Activated CD4-positive, alpha-beta T cell treated with anti-CD3 and anti-CD28 coated beads, Interleukin-2, Interleukin-6, amounts not matched to agents 100 ng/mL and 50 ng/mL, durations not matched to agents 16 hours and 8 hours (primary cell): ENCODE measurements at regions not wholly inside any gene's neighbourhood (a gene's known extent, or its start where the extent isn't known, plus 50 kb on each side); places are given as distances from the start of the nearest gene placed in this dataset.
"Not testable (repeated sequence)": the region's sequence is repeated elsewhere in the genome, so short reads cannot be mapped to it uniquely, and the experiment has no call there.

Source experiments
- DNase-seq: peaks from one replicate; pipeline ENCODE4 v3.0.0-alpha.2; 2020

DNA sequence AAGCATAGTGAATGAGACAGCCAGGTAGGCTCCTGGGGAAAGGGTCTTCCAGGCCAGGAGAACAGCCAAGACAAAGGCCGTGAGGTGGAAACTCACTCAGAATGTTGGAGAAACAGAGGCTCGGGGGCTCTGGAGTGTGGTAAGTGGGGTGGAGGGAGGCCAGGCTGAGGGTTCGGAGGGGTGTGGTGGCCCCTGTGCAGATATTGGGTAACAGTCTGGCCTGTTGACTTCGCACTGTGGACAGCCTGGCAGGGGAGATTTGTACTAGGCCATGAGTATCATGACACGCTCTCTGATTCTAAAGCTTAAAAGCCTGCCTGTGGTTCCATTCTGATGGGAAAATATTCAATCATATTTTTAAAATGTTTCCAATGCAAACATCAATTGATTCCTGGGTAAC lies 239.3 kb downstream of the GADD45G start:
- no peak for DNase-seq

DNA sequence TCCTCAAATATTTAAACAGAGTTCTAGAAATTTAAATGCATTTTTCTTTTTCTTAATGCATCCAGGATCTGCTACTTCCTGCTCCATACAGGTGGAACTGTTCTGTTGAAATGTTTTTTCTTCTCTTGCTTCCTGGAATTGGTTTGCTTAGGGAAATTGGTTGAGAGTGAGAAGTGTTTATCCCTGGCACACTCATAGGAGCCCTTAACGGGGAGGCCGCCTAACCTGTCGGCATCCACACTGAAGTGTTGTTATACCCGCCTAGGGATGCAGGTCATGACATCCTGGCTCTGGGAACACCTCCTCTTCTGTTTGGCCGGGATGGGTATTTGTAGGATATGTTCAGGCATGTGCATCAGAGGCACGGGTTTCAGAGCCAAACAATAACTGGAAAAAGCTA lies 239.7 kb downstream of the GADD45G start:
- no peak for DNase-seq

DNA sequence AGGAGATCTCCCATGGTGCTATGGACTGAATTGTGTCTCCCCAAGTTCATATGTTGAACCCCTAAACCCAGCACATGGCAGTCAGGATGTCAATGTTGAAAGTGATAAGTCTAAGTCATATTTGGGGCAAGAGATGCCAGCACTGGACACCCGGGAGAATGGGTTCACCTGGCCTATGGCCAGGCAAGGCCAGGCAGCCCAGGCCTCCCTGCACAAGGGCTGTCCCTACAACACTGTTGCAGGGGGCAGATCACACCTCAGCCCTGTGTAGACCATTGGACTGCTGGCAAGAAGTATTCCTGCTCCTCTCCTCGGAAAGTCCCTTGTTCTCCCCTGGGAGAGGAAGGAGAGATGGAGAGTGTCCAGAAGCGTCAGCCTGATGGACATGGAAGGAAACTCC lies 240.5 kb downstream of the GADD45G start:
- no peak for DNase-seq

DNA sequence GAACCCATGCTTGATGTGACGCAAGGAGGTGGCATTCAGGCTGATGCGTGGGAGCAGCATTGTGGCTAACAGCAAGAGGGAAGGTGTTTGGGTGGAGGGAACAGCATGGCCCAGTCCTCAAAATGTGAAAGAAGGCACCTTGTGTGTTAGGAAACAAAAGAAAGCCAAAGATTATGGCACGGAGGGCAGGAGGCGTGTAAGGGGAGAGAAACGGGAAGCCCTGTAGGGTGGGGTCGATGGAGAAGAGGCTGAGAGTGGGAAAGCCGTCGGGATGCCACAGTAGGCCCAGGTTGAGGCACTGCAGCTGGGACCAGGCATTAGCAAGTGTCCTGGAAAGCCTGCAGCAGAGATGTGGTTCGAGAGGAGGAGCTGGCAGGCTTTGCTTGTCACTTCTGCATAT lies 241.1 kb downstream of the GADD45G start:
- no peak for DNase-seq

DNA sequence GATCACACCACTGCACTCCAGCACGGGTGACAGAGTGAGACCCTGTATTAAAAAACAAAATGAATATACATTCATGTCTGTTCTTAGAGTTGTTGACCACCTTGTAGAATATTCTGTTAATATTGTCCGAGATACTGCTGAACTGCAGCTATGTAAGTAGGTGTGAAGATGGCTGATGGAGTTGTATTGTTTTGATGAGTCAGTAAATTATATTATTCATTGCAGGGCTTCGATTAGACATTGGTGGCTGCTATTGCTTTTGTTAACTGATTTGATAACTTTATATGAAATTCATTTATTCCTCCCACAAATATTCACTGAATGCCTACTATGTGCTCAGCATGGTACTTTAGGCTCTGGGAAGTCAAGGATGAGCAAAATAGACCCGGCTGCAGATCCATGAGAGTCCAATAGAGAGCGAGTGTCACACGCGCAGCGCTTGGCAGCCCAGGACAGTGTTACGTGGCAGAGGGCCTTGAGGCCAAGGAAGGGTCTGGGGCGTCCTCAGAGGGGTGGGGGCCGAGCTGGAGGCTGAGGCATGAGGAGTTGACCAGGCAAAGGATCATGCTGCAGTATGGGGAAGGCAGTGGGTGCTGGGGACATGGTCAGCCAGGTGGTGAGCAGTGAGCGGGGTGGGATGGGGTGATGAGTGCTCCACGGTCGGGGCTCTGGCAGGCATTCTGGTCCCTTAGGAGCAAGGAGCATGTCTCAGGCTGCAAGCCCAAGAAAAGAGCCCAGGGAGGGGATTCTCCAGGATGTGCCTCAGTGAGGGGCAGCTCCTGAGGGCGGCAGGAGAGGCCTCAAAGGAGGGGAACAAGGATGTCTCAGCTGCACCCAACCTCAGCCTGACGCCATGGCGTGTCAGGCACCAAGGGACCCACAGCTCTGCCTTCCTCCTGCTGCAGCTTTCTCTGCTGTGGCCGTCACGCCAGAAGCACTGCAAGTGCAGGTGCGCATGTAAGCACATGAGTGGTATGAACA lies 243.5 kb downstream of the GADD45G start:
- DNase-seq, result no peak

DNA sequence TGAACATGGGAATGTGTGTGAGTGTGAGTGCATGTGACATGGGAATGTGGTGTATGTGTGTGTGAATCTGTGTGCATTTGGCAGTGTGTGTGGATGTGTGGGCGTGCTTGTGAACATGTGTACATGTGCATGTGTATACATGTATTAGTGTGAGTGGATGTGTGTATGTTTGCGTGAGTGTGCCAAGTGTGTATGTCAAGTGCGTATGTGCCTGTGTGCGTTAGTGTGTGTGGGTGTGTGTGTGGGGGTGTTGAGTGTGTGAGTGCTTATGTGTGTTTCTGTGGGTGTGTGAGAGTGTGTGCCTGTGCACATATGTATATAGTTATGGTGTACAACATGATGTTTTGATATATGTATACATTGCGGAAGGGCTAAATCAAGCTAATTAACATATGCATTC lies 244.3 kb downstream of the GADD45G start:
- no peak for DNase-seq

DNA sequence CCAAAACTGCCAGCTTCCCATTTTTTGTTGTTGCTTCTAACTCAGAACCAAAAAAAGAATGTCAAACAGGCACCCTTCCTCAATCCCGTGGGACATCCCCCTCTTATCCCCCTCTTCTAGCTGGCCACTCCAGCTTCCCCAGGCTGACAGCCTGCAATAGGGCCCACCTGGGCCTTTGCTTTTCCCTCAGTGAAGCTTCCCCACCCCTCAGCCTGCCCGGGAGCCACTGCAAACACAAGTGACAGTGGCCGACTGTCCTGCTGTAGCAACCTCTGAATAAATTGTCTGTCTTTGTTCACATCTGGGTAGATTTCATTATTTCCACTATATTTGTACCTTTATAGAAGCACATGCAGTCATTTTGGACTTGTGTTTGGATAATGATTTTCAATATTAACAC lies 245.3 kb downstream of the GADD45G start:
- DNase-seq, result no peak

DNA sequence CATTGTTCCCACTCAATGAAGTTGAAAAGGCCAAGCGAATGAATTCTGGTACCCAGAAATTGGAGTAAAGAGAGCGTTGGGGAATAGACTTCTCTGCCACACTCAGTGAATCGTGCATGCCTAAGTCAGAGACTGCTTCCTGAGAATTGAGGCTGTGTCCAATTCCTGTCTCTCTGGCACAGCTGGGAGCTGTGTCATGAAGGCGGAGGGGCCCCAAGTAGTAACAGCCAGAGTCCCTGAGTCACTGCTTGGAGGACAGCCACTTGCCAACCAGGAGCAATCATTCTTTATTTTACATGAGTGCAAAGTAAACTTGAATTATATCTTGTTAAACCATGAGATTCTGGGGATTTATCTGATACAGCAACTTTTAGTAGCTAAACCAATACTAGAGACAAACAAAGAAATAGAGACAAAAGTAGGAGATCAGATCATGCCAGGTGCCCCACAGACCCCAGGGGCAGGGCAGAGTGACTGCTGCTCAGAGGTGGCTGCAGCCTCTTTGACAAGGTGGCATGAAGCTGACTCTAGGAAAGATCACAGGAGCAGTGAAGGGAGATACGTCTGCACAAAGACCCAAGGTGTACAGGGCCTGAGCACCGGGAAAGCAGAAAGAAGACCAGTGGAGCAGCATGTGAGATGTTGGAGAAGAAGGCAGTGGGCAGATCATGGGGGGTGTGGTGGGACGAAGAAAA lies 246.0 kb downstream of the GADD45G start:
- DNase-seq, result no peak

DNA sequence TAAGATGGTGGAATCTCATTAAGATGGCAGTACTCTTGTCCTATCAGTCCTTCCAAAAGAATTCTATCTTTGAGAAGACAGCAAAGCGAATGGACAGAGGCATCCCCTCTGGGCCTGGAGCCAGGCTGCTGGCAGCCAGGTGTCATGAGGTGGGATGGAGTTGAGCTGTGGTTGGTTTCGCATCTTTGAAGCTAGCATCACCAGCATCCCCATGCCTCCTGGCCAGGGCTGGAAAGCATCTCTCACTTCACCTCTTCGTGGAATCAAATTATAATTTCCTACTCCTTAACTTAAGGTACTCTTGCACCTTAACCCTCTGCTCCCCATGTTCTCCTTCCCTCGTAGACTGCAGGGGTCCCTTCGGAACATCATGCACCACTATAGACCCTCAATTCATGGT lies 248.3 kb downstream of the GADD45G start:
- DNase-seq, result no peak

DNA sequence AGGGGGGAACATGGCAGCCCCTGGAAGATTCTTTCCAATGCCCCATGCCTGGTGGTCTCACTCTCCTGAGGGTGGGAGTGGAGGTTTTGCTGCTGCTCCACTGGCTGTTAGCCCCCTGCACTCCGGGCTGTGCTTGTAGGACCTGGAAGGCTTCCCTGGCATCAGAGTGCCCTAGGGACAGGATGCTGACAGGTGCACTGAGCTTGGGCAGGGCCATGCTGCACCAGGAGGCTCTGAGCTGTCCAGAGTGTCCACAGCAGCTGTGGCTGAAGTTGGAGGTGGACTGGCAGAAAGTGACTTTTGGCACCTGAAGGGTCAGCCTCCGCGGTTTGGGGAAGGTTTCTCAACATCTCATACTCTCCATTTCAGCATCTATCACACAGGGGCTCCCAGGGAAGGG lies 249.1 kb downstream of the GADD45G start:
- no peak for DNase-seq

DNA sequence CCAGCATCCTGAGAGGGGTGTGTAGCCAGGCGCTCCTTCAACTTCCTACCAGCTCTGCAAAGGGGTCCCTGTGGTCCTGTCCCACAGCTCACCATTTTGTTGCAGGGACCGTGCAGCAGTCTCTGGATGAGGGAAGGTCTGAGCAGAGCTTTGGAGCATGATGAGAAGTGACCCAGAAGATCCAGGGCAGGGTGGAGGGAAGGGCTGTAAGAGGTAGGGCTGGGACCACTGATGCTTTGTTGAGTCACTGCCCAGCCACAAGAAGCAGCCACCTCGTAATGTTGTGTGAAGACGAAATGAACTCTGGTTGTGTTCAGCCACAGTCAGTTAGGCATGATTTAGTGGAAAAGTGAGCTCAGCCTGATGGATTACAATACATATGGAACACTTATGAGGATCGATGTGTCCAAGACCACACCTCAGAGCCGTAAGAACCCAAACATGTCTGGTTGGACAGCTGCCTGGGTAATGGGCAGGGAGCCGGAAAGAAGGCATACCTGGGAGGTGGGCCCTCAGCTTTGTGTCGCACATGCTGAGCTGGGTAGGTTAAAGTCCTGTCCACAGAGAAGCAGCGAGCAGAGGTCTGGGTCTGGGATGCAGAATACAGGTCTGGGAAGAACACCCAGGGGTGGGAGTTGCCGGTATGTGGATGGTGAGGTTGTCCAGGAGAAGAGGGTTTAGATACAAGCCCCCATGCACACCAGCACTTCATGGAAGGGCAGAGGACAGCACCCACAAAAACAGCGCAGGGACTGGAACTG lies 250.1 kb downstream of the GADD45G start:
- DNase-seq, result no peak

DNA sequence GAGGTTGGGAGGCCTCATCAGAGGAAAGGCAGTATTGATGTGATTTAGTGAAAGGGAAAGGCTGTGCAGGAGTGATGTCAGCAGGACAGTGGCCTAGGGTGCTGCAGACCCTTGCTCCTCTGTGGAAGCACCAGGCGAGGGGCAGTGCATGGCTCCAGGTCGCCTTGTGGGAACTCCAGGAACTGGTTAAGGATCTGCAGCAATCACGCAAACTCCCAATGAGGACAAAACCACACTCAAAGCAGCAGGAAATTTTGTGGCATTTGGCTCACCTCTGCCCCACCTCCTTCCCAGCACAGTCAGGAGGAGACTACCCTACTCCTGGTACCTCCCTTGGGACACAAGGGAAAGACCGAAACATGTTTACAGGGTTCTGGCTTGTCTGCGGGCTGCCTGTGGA lies 251.5 kb downstream of the GADD45G start:
- DNase-seq, result not testable (repeated sequence)

DNA sequence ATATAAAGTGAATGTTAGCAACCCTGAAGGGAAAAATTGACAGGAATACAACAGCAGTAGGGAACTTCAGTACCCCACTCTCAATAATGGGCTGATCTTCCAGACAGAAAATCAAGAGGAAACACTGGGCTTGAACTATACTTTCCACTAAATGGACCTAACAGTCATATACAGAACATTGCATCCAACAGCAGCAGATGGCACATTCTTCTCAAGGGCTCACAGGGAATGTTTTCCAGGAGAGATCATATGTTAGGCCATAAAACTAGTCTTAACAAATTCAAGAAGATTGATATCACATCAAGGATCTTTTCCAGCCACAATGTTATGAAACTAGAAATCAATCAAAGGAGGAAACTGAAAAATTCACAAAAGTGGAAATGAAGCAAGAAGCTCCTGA lies 252.1 kb downstream of the GADD45G start:
- DNase-seq, result not testable (repeated sequence)

DNA sequence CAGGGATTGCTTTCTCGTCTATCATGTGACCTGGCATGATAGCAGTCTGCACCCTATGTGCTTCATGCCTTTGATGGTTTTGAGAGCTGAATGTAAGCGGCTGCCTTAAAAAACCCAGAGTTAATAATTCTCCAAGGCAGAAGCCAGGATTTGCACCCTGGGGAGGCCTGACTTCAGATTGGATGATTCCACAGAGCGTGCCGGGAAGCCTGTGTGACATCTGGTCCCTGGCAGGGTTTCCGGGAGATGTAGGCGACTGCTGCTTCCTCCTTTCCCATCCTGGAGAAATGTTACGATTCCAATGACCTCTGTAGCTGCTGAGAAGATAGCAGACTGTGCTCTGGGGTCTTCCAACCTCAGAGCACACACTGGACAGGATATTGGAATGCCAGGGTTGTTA lies 255.0 kb downstream of the GADD45G start:
- not testable (repeated sequence) for DNase-seq

DNA sequence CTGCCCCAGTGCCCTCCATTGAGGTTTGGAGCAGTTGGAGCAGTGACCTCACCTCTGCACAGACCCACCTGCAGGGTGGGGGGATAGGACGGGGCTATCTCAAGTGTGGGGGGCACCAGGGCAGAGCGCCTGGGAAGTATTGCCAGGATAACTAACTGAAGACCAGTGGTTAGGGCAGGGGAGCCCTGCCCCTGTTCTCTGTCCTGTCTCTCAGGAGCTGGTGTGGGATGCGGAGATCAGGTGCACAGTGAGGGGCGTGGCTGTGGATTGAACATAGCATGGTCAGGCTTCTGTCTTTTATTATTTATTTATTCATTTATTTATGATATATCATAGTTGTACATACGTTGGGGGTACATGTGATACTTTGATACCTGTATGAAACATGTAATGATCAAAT lies 256.6 kb downstream of the GADD45G start:
- DNase-seq, result not testable (repeated sequence)

DNA sequence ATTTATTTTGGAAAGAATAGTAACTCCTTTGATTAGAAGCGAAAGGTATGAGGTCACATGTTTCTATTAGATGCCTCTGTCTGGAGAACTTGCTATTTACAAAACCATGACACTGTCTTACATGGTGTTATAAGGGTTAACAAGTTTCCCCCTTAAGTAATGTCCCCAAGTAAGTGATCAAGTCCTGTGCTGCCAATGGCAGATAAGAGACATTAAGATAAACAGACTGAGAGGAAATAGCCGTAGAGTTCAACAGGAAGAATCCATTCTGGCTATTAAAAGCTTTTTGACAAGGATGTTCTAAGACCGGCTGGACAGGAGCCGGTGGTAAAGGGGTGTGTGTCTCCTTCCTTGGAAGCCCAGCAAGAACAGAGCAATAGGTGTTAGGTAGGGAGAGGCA lies 257.5 kb downstream of the GADD45G start:
- no peak for DNase-seq

DNA sequence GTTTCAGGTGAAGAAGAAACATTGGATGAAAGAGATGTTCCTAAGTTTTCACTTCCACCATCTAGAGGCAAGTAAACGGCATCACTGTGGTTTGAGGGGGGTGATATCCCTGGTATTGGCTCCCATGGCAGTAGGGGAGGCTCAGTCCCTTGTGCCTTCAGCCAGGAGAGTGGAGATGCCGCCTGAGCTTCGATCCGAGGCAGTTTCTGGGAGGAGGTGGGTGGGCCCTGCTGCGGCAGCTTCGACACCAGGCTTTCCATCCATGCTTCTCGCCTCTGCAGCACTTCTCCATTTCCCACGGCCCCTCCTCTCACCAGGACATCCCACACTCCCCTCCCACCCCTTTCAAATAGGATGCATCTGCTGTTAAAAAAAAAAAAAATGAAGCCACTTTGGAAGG lies 258.3 kb downstream of the GADD45G start:
- no peak for DNase-seq

DNA sequence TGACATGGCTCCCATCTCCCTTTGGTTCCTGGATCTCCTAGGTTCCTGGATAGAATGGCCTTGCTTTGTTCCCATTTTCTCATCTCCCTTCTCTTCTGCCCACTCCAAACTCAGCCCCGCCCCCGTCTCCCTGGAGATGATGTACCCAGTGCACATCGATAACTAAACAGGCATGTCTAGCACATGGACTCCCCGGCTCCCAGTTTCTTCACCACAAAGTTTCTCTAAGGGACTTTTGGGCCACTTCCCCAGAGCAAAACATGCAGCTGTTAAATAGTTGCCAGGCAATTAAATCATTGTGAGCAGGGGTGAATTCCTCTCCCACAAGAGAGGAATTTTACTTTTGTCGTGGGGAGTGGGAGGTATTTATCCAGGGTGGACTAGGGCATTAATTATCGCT lies 259.0 kb downstream of the GADD45G start:
- DNase-seq, result no peak

DNA sequence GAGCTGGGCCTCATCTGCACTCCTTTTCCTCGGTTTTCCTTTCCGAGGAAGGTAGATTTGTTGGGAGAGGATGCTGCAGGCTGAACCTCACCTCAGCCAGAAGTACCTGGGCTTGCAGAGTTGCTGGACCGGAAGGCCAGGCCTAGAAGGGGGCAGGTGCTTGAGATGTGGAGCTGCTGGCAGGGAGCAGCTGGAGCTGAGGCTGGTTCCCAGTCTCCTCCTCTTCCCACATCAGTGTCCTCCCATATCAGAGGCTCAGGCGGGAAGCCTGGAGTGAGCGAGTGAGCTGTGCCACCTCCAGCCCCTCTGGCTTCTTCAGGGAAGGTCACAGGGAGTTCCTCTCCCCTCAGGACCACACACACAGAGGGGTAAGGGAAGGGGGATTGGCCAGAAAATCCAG lies 259.4 kb downstream of the GADD45G start:
- DNase-seq, result no peak

DNA sequence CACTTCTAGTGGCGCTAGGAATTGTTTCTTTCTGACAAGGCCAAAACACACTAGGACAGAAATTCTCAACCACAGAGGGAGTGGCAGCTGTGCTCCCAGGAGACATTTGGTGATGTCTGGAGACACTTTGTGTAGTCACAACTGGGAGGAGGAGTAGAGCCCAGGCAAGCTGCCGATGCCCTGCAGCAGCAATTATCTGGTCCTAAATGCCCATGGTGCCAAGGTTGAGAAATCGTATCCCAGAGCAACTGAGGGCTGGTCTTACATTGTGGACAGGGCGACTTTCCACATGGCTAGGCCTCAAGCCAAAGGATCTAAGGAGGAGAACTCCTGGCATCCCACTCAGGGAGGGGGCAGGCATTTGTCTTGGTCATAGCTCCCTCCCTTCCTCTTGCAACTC lies 259.9 kb downstream of the GADD45G start:
- no peak for DNase-seq

DNA sequence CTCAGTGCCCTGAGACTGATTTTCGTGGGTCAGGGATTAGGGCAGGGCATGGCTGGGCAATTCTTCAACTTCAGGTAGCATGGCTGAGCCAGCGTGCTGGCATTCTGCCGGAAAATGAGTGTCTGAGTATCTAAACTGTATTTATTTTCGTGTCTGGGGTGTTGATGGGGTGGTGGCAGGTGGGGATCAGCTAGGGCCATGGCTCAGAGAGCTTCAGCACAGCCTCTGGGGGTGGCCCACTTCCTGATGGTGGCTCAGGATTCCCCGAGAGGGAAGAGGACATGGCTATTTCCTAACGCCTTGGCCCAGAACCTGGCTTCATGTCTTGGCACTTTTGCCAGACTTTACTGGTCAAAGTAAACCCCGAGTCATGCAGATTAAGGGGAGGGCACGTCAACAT lies 260.5 kb downstream of the GADD45G start:
- DNase-seq, result no peak

DNA sequence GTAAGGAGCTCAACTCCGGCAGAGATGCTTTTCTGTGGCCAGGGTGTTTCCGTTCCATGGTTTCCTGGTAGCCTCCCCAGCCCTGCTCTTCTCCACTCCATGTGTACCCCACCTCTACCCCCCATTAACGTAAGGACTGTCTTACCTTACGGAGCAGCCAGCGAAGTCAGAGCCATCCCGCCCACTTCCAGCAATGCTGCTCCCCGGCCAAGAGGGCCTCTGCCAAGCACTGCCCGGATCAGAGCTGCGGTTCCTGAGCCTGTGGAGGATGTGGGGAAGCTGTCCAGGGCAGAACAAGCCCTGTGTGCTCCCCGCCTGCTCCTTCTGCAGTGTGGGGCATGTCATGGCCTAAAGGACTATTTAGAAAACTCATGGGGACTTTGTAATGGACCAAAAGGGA lies 261.2 kb downstream of the GADD45G start:
- no peak for DNase-seq

DNA sequence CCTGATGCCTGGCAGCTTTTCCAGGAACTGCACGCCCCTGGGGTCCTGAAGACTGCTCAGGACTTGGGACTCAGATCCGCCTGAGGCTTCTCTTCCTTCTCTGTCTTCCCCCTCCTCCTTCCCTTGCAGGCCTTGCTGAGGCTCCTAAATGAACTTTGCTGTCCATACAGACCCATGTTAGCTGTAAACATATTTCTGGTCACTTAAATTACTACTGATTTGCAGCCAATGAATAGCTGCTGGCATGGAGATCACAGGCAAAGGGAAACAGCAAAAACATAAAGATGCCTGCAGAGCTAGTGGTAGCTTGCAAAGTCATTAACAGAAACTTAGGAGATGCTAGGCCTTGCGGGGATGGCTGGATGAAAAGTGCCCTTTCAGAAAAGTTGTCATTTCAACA lies 261.9 kb downstream of the GADD45G start:
- no peak for DNase-seq

DNA sequence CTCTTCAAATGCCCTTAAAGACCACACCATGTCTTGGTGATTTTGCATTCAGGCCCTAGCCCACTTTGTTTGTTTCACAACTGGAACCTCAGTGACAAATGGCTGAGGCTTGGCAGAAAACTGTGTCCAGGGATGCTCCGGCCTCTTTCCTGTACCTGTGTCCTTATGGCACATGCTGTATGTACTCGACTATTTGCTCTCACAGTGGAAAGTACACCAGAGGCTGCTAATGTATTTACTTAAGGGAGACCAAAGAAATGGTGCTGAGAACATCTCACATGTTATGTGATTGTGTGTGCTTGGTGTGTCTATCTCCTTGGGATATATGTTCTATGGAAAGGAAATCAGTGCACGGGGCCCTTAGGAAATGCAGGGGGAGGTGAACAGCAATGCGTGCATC lies 263.3 kb downstream of the GADD45G start:
- no peak for DNase-seq
